ENCODE measurements at regions not wholly inside any gene's neighbourhood (a gene's known extent, or its start where the extent isn't known, plus 50 kb on each side); places are given as distances from the start of the nearest gene placed in this dataset.

- H3K9me3 Mint-ChIP-seq, result peaks cover 0 to 2% of the 10 kb centered on the region in 2 donors
- ATAC-seq (replicated peaks) (no peak), DNase-seq (no peak)
- no peaks in the 10 kb centered on the region for H3K4me1 Mint-ChIP-seq (ENCODE audit: low read depth in 2 of 2)
- H3K27ac Mint-ChIP-seq, result no peak overlapping the region
- no peaks in the 10 kb centered on the region for H3K36me3 Mint-ChIP-seq (ENCODE audit: insufficient read depth)
- H3K4me3 Mint-ChIP-seq, result no peak overlapping the region
- H3K27me3 Mint-ChIP-seq, result peaks cover 0 to 13% of the 10 kb centered on the region in 2 donors
Measured at GRCh38 chr1:172914501-172915144, 136.1 kb downstream of the TNFSF18 start.

DNA sequence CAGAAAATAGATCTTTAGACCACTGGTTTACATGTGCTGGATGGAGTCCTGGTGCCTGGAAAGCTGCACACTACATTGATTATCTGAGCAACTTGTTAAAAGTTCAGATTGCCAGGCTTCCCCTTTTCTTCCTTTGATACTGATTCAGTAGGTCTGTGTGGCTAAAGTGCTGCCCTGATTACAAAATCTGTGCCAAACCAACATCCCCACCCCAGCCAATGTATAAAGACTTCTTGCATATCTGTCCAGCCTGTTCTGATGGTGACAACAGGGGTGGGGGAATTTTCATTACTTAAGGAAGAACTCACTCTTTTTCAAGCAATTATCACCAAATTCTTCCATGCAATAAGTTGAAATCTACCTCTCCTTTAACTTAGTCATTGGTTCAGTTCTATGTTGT, 135.5 kb downstream of the TNFSF18 start:
- no peaks in the 10 kb centered on the region for H3K36me3 Mint-ChIP-seq (ENCODE audit: insufficient read depth)
- DNase-seq (no peak), ATAC-seq (replicated peaks) (no peak)
- H3K4me1 Mint-ChIP-seq (ENCODE audit: low read depth in 2 of 2), result no peaks in the 10 kb centered on the region
- peaks cover 0 to 2% of the 10 kb centered on the region in 2 donors for H3K9me3 Mint-ChIP-seq
- peaks cover 0 to 13% of the 10 kb centered on the region in 2 donors for H3K27me3 Mint-ChIP-seq
- no peak overlapping the region for H3K27ac Mint-ChIP-seq
- H3K4me3 Mint-ChIP-seq, result no peak overlapping the region

GRCh38 chr1:172916116-172916515, 134.6 kb downstream of the TNFSF18 start:
- no peaks in the 10 kb centered on the region for H3K36me3 Mint-ChIP-seq (ENCODE audit: insufficient read depth)
- H3K27me3 Mint-ChIP-seq, result peaks cover 0 to 13% of the 10 kb centered on the region in 2 donors
- no peak overlapping the region for H3K27ac Mint-ChIP-seq
- no peak for ATAC-seq (replicated peaks)
- no peak overlapping the region for H3K4me3 Mint-ChIP-seq
- peaks cover 0 to 2% of the 10 kb centered on the region in 2 donors for H3K9me3 Mint-ChIP-seq
- no peaks in the 10 kb centered on the region for H3K4me1 Mint-ChIP-seq (ENCODE audit: low read depth in 2 of 2)
- no peak for DNase-seq

DNA sequence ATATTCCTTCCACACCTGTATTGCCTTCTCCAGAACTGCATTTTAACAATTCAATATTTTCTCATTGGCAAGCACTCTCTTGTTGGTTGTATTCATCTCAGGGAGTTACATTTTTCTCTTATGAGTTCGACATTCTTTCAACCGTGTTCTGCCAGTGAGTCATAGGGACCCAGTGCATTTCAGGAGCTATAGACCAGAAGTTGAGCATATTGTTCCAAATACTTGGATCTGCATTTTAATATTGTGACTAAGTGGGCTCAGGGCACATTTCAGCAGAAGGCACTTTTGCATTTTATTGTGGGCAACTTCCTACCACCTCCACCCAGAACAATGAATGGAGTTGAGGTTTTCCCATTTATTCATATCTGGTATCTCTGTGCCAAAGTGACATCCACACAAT, 132.8 kb downstream of the TNFSF18 start:
- no peak for DNase-seq
- Mint-ChIP-seq H3K36me3 (ENCODE audit: insufficient read depth) (no peaks in the 10 kb centered on the region), H3K27ac (no peak overlapping the region), H3K9me3 (peaks cover 0 to 2% of the 10 kb centered on the region in 2 donors), H3K4me3 (no peak overlapping the region), H3K27me3 (peaks cover 0 to 9% of the 10 kb centered on the region in 2 donors), H3K4me1 (ENCODE audit: low read depth in 2 of 2) (no peaks in the 10 kb centered on the region)
- no peak for ATAC-seq (replicated peaks)

GRCh38 chr1:172918478-172918877, 132.3 kb downstream of the TNFSF18 start:
- peaks cover 0 to under 1% of the 10 kb centered on the region in 2 donors for H3K9me3 Mint-ChIP-seq
- H3K27me3 Mint-ChIP-seq, result peaks cover 0 to 4% of the 10 kb centered on the region in 2 donors
- no peak for DNase-seq
- H3K4me3 Mint-ChIP-seq, result no peak overlapping the region
- ATAC-seq (replicated peaks), result no peak
- no peaks in the 10 kb centered on the region for H3K36me3 Mint-ChIP-seq (ENCODE audit: insufficient read depth)
- H3K27ac Mint-ChIP-seq, result no peak overlapping the region
- no peaks in the 10 kb centered on the region for H3K4me1 Mint-ChIP-seq (ENCODE audit: low read depth in 2 of 2)

GRCh38 chr1:172926070-172926469, 124.7 kb downstream of the TNFSF18 start:
- no peaks in the 10 kb centered on the region for H3K9me3 Mint-ChIP-seq
- no peaks in the 10 kb centered on the region for H3K27me3 Mint-ChIP-seq
- H3K4me1 Mint-ChIP-seq (ENCODE audit: low read depth in 2 of 2), result no peaks in the 10 kb centered on the region
- ATAC-seq (replicated peaks) (no peak), DNase-seq (no peak)
- H3K4me3 Mint-ChIP-seq, result no peak overlapping the region
- no peak overlapping the region for H3K27ac Mint-ChIP-seq
- H3K36me3 Mint-ChIP-seq (ENCODE audit: insufficient read depth), result no peaks in the 10 kb centered on the region

DNA sequence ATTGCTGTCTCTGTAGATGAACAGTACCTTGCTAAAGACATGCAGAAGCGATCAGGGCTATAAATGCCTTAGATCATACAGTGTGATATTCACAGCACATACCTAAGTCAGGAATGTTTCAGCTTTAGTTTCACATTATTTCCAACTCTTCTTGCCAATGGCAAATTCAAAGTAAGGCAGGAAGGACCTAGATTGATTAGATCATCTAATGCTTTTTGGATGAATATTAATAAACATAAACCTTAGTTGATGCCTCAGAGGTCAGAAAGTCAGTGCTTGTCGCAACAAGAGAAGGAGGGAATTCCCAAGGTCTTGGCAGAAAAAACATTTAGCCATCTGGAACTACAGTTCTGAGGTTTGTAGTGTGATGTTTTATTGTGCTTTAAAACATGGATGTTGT, 122.3 kb downstream of the TNFSF18 start:
- ATAC-seq (replicated peaks) (no peak), DNase-seq (no peak)
- H3K27me3 Mint-ChIP-seq, result no peaks in the 10 kb centered on the region
- H3K4me3 Mint-ChIP-seq, result no peak overlapping the region
- H3K36me3 Mint-ChIP-seq (ENCODE audit: insufficient read depth), result no peaks in the 10 kb centered on the region
- H3K27ac Mint-ChIP-seq, result no peak overlapping the region
- no peaks in the 10 kb centered on the region for H3K9me3 Mint-ChIP-seq
- H3K4me1 Mint-ChIP-seq (ENCODE audit: low read depth in 2 of 2), result peaks cover 0 to 2% of the 10 kb centered on the region in 2 donors

DNA sequence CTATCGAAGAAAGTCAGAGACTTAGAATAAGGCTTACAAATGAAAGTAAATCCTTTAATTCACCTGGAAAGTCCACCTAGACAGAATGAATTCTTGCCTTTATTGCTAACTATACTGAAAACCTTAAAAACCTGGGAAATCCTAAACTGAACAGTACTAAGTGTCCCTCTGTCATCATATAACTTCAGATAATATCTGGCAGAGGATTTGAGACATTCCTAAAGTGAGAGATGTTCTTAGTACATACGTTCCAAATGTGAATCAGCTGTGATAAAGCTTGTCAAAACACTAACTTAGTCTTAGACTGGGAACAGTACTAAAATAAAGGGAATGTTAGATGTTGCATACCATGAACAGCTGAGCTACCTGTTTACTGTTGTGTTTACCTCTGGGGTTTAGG, 121.7 kb downstream of the TNFSF18 start:
- ATAC-seq (replicated peaks), result no peak
- Mint-ChIP-seq H3K36me3 (ENCODE audit: insufficient read depth) (no peaks in the 10 kb centered on the region), H3K9me3 (no peaks in the 10 kb centered on the region)

GRCh38 chr1:172930142-172930541, 120.6 kb downstream of the TNFSF18 start:
- Mint-ChIP-seq H3K4me3 (no peak overlapping the region), H3K9me3 (no peaks in the 10 kb centered on the region), H3K36me3 (ENCODE audit: insufficient read depth) (no peaks in the 10 kb centered on the region), H3K27ac (no peak overlapping the region), H3K27me3 (no peaks in the 10 kb centered on the region), H3K4me1 (ENCODE audit: low read depth in 2 of 2) (peaks cover 8% of the 10 kb centered on the region in 2 donors)
- ATAC-seq (replicated peaks) (no peak), DNase-seq (no peak)

More for the DNA sequence above, 121.7 kb downstream of the TNFSF18 start:
- Mint-ChIP-seq H3K4me3 (no peak overlapping the region), H3K27me3 (no peaks in the 10 kb centered on the region), H3K4me1 (ENCODE audit: low read depth in 2 of 2) (peaks cover 5 to 6% of the 10 kb centered on the region in 2 donors), H3K27ac (no peak overlapping the region)
- DNase-seq, result no peak

DNA sequence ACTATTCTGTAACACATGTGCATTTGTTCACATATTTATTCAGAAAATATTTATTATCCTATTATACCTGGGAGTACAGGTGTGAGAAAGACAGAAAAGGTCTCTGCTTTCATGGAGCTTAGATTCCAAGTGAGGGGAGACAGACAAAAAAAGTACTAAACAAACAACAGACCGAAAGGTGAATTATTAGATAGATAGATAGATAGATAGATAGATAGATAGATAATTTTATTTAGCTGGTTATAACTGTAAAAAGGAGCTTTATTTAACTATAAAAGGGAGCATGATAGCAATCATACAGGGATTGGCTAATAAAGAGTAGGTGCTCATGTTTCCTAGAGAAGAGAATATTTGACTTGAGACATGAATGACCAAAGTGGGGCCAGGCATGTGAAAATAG, 119.4 kb downstream of the TNFSF18 start:
- Mint-ChIP-seq H3K27ac (no peak overlapping the region), H3K27me3 (no peaks in the 10 kb centered on the region), H3K36me3 (ENCODE audit: insufficient read depth) (no peaks in the 10 kb centered on the region), H3K4me1 (ENCODE audit: low read depth in 2 of 2) (peaks cover 8 to 11% of the 10 kb centered on the region in 2 donors), H3K4me3 (no peak overlapping the region), H3K9me3 (no peaks in the 10 kb centered on the region)
- DNase-seq (no peak), ATAC-seq (replicated peaks) (no peak)

- H3K27ac Mint-ChIP-seq, result no peak overlapping the region
- no peak for ATAC-seq (replicated peaks)
- no peak overlapping the region for H3K4me3 Mint-ChIP-seq
- H3K4me1 Mint-ChIP-seq (ENCODE audit: low read depth in 2 of 2), result peaks cover 8 to 11% of the 10 kb centered on the region in 2 donors
- H3K9me3 Mint-ChIP-seq, result no peaks in the 10 kb centered on the region
- no peaks in the 10 kb centered on the region for H3K27me3 Mint-ChIP-seq
- H3K36me3 Mint-ChIP-seq (ENCODE audit: insufficient read depth), result no peaks in the 10 kb centered on the region
- no peak for DNase-seq
Measured at GRCh38 chr1:172931761-172932160, 119.0 kb downstream of the TNFSF18 start.

GRCh38 chr1:172932981-172933380, 117.8 kb downstream of the TNFSF18 start:
- Mint-ChIP-seq H3K4me1 (ENCODE audit: low read depth in 2 of 2) (peaks cover 8 to 11% of the 10 kb centered on the region in 2 donors), H3K36me3 (ENCODE audit: insufficient read depth) (no peaks in the 10 kb centered on the region), H3K27me3 (no peaks in the 10 kb centered on the region), H3K27ac (no peak overlapping the region), H3K9me3 (no peaks in the 10 kb centered on the region), H3K4me3 (no peak overlapping the region)
- DNase-seq, result no peak
- no peak for ATAC-seq (replicated peaks)

GRCh38 chr1:172934417-172934762, 116.4 kb downstream of the TNFSF18 start:
- ATAC-seq (replicated peaks), result no peak
- no peaks in the 10 kb centered on the region for H3K27me3 Mint-ChIP-seq
- DNase-seq, result no peak
- no peak overlapping the region for H3K27ac Mint-ChIP-seq
- H3K4me1 Mint-ChIP-seq (ENCODE audit: low read depth in 2 of 2), result peaks cover 8 to 11% of the 10 kb centered on the region in 2 donors
- no peaks in the 10 kb centered on the region for H3K36me3 Mint-ChIP-seq (ENCODE audit: insufficient read depth)
- H3K4me3 Mint-ChIP-seq, result no peak overlapping the region
- no peaks in the 10 kb centered on the region for H3K9me3 Mint-ChIP-seq

- H3K4me3 Mint-ChIP-seq, result no peak overlapping the region
- H3K9me3 Mint-ChIP-seq, result no peaks in the 10 kb centered on the region
- ATAC-seq (replicated peaks) (no peak), DNase-seq (no peak)
- H3K36me3 Mint-ChIP-seq (ENCODE audit: insufficient read depth), result no peaks in the 10 kb centered on the region
- H3K27me3 Mint-ChIP-seq, result no peaks in the 10 kb centered on the region
- no peak overlapping the region for H3K27ac Mint-ChIP-seq
- peaks cover 8 to 11% of the 10 kb centered on the region in 2 donors for H3K4me1 Mint-ChIP-seq (ENCODE audit: low read depth in 2 of 2)
Measured at GRCh38 chr1:172935062-172935592, 115.6 kb downstream of the TNFSF18 start.

All from effector memory CD8-positive, alpha-beta T cell (primary cell).